Heart left ventricle (tissue), 13 donors: ENCODE measurements at regions not wholly inside any gene's neighbourhood (a gene's known extent, or its start where the extent isn't known, plus 50 kb on each side); places are given as distances from the start of the nearest gene placed in this dataset.

Source experiments
- POLR2A ChIP-seq, 2 donors: fragments of 450-650 bp; IDR thresholded peaks; one replicate each; pipeline ENCODE4 v1.6.1; 2017; ENCODE audit warnings: antibody characterized with exemption in 2 of 2, mild to moderate bottlenecking in 2 of 2, moderate library complexity in 2 of 2
- TF ChIP-seq, protein P1 (sequence below), 12 donors: fragments of 200-600 bp; sonication (generic) in 4 of 12; IDR thresholded peaks; one replicate each; pipeline versions ENCODE4 v1.5.0 to v1.8.0; 2018 to 2022; ENCODE audit warnings: antibody characterized with exemption in 12 of 12, mild to moderate bottlenecking in 5 of 12
- donor health status: ischemic (EF 13 %, LVEDD 7.1; RV severe dilation, severe dysfunction).
- donor health status: DM: no; HTN: yes; CAD: no.
- donor health status: DM: no; HTN: no; CAD: no.
- donor health status: ischemic (EF 25% LVEDD 6.9; RV normal size, moderate dysfunction).
- donor health status: ischemic (EF 25% LVEDD 5.7; RV mildly dilated, moderate dysfunction).
- donor health status: ischemic (EF 35%, LVEDD 5.7; RV mildly dilated, moderate dysfunction).
- donor health status: nonischemic (EF 11% LVEDD 7.7; RV severe dilation, severe dysfunction).
- donor health status: DM: yes; HTN: yes; CAD: no.
- donor health status: PGD.
- donor health status: ischemic (EF 29% LVEDD 5.4; RV normal size, mild dysfunction).
- donor health status: nonischemic (EF 23%, LVEDD 6.1; RV moderate dilation, normal function).

DNA sequence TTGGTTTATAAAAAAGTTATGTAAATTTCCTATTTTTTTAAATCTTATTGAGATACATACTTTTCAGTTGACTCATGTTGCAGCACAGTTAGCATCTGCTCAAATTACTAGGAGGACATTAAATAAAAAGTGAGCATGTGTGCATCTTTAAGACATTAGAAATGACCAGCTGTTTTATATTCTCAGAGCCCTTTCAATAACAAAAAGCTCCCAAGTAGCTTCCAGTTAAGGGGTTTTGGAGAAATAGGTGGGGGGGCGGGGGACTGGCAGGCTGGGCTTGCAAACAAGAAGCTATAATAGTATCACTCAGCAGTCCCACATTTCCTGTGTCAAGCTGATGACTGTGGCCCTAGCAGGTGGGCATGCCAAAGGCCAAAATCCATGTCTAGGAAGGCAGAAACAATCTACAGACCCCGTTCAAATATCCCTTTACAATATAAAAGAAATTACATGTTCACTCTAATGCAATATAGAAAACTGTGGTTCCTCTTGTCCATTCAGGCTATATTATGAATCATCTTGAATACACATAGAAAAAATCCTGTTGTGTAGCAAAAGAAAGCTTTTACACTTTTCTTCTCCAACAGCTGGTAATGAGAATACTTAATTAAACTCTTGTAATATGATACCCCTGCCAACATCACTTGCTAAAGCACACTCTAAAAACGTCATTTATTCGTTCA lies 1713.2 kb upstream of the SLC10A2 start:
- TF ChIP-seq POLR2A (IDR thresholded peaks at IDR 0.05), result no peak
- TF ChIP-seq, protein P1, sequence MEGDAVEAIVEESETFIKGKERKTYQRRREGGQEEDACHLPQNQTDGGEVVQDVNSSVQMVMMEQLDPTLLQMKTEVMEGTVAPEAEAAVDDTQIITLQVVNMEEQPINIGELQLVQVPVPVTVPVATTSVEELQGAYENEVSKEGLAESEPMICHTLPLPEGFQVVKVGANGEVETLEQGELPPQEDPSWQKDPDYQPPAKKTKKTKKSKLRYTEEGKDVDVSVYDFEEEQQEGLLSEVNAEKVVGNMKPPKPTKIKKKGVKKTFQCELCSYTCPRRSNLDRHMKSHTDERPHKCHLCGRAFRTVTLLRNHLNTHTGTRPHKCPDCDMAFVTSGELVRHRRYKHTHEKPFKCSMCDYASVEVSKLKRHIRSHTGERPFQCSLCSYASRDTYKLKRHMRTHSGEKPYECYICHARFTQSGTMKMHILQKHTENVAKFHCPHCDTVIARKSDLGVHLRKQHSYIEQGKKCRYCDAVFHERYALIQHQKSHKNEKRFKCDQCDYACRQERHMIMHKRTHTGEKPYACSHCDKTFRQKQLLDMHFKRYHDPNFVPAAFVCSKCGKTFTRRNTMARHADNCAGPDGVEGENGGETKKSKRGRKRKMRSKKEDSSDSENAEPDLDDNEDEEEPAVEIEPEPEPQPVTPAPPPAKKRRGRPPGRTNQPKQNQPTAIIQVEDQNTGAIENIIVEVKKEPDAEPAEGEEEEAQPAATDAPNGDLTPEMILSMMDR (IDR thresholded peaks at IDR 0.05), result no peak
